ENCODE measurements at regions not wholly inside any gene's neighbourhood (a gene's known extent, or its start where the extent isn't known, plus 50 kb on each side); places are given as distances from the start of the nearest gene placed in this dataset.

DNA sequence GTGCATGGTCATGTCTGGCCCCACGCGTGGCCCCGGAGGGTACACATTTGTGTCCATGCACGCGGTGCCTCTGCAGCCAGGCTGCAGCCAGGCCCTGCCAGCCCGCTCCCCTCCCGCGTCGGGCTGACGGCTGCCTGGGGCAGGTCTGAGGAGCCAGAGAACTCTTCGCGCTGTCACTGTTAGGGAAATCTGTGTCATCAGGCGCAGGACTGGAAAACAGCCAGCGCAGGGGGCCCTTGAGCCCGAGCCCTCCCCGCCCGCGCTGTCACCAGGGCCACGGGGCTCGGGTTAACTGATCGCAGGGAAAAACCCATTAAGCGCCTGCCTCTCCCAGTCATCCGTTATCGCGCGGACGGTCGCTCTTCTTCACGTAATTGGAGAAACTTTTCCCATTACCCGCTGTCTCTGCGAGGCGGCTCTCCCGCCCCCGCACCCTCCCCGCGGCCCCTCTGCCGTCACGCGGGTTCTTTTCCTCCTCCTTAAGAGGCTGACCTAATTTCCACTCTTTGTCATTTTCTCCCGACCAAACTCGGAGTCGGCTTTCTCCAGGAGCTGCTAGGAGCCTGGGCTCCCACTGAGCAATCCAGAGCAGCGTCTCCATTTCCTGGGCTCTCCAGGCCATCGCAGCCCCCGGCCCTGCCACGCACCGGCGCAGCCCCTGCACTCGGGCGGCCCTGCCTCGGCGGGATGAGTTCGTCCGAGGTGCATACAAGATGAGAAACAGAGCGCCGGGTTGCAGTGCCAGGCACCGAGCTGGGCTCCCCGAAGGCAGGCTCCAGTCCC lies 57.5 kb upstream of the PRR23E start:
- DNase-seq (ENCODE audit: low spot score): no peak

DNA sequence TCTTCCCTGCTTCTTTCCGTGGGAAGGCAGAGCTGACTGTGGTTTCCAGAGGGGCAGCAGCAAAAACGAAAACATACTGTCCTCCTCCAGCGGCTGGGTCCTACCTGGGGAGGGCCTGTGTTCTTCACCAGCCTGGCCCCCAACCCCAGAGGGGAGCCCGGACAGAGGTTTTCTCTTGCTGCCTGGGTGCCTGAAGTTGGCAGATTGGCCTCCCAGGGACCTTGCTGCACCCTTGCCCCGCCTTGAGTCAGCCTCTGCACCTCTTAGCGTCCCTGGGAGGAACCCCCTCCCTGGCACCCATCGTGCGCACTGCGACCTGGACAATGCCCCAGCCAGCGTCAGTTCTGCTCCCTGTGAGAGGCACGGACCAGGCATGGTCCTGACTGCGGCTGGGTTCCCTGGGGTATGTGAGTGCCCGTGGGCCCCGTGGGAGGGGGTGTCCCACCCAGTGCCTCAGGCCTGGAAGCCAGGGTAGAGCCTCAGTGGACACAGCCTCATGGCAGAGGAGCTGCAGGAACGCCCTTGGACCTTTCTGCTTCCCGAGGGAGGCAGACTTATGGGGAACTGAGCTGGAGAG lies 56.8 kb upstream of the PRR23E start:
- DNase-seq (ENCODE audit: low spot score): no peak

DNA sequence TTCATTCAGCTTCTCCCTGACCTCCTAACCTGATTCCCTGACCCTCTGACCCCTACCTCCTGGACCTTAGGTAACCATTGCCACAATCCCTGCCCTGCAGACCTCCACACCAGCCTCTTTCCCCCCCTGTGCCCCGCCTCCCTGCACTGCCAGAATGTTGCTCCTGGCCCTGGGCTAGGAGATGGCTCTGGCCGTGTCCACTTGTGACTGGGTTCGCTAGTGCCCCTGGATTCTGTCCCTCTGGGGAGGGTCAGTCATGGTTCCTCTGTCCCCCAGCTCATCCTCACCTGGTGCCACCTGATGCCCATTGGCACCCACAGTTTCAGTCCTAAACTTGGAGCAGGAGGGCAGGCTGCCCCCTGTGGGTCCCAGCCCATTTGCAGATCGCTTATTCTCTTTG lies 56.2 kb upstream of the PRR23E start:
- no peak for DNase-seq (ENCODE audit: low spot score)

DNA sequence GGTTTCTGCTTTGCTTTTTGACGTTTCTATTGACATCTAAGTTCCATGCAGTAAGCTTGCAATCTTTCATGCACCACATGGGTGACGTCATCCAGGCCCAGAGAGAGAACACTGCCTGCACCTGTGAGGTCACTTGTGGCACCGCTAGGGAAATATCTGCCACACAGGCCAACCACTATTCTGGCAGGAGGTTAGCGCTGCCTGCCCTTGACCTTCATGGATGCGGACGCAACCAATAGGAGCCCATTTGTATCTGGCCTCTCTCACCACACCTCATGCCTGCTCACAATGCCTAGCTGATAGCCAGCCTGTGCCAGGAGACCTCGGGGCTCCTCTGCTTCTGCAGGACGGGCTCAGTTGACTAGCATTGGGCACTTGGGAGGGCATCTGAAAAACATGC lies 55.8 kb upstream of the PRR23E start:
- DNase-seq (ENCODE audit: low spot score): no peak

DNA sequence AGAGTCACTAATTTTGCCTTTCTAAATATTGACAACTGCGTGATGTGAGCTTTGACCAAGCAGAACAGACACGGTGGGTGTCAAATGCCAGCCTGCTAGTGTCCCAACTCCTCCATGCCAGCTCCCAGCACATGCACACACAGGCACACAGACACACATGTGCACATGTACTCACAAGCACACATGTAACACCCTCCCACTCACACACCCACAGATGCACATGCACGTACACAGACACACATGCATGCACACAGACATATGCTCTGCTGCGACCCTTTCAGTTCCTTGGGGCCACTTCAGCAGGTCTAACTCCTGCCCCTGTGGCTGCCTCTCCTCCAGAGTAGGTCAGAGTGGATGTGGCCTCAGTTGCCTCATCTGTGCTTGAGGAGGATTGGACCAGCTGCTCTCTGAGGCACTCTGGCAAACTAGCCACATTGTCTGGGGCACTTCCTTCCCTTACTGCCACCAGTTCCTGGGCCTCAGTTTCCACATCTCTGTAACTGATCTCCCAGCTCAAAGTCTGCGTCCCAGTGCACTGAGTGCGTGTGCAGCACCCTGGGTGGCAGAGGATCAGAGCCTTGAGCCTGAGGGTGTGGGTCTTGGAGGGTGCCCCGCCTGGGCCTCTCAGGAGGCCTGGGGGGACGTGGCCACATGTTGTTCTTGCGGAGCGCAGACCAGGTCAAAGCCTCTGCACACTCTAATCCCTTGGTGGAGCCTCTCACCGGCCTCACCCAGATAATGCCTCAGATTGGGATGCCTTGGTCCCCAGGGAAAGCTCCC lies 55.0 kb upstream of the PRR23E start:
- DNase-seq (ENCODE audit: low spot score): no peak

DNA sequence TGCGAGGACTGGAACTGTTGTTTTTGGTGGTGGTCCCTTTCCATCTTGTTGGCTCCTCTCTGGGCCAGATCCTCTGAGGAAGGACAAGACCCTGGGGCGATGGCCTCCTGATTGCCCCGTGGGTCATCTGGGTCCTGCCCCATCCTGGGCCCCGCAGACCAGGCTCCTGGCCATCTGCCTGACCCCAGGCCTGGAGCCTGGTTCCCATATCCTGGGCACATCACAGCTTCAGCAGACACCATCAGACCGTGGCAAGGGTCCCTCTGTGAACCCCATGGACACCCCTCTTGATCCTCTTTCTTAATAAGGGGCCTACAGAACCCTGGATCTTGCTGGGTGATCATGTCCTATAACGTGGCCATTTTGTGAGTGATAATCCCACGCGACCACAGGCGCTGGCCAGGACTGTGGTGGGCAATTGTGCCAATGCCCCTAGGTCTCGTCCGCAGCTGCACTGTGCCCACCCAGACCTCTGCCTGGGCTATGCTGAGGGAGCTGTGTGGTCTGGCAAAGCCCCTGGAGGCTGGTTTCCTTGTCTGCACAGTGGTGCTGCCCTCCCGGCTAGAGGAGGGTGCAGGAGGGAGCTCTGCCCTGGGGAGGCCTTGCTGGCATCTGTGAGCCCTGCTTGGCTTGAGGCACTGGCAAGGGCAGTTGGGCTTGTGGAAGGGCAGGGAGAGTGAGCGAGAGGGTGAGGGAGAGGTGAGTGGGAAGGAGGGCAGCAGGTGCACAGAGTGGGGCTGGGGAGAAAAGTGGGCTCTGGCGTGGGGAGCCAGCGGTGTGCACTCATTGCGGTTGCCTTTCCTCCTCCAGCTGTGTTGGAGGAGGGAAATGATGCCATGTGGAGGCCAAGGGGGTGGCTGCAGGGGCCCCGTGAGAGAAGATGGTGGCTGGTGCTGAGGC lies 53.1 kb upstream of the PRR23E start:
- no peak for DNase-seq (ENCODE audit: low spot score)

DNA sequence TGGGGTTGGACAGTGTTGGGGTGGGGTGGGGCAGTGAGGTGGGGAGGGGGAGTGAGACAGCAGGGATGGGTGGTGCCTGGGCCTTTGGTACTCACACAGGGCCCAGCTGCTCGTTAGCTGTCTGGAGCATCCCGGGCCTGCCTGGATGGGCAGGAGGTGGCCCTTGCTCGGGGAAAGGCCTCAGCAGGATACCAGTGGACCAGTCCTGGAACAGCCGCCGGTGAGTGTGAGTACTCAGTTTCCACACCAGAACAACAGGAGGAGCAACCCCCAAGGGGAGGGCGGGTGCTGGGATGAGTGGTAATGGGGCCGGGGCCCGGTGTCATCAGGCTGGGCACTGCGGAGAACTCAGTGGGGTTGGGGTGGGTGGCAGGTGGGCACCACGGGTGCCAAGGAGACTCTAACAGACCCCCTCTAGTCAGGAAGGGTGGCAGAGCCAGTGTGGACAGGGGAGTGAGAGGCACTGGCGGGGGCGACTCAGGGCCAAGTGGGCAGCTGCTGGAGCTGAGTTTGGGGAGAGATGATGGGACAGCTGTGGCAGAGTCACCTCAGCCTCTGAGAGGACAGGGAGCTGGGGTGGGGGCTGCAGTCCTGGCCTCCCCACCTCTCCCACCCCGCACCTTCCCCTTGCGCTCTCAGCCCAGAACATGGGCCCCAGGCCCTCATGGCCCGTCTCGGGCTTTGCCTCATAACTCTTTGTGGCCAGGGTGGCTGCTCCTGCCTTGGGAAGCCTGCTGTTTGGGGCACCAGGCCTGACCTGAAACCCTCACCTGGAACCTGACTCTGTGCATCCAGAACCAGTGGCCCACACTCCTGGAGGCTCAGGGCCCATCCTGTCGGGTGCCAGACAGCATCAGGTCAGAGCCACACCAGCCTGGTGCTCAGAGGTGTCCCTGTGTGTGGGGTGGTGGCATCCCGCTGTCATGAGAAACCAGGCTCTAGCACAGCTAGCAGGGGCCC lies 52.1 kb upstream of the PRR23E start:
- DNase-seq (ENCODE audit: low spot score): no peak

DNA sequence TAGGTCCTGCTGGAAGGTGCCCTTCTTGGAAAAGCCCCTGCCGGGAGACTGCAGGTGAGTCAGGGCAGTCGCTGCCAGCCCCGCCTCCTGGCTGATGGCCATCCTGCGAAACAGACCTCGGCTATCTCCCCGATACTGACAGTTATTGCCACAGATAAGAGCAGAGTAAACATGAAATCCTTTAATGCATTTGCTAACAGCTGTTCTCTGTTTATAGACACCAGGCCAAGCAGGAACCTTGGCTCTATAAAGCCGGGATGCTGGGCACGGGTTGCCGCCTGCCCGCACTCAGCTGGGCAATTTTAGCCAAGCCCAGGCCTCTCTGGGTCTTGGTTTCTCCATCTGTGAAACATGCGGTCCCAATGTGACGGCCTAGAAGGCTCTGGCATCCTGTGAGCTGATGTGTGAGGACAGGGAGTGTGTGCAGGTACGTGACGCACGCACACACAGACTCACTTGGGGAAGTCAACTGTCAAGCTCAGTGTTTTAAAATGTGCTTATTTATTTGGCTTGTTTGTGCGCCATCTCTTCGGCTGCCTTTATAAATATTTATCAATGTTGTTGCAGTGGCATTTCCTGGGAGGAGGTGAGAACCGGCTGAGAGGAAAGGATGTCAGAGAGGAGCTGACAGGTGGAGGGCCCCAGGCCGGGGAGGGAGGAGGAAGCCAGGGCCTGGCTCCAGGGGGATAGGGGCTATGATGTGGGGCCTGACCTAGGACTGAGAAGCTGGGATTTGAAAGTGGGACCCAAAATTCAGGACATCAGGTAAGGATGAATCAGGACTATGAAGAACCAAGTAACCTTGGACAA lies 50.8 kb upstream of the PRR23E start:
- no peak for DNase-seq (ENCODE audit: low spot score)

Measured in germinal center (tissue), 1 donor.